Uterus (tissue), 2 donors: ENCODE measurements at regions not wholly inside any gene's neighbourhood (a gene's known extent, or its start where the extent isn't known, plus 50 kb on each side); places are given as distances from the start of the nearest gene placed in this dataset.

Experiments
- CTCF ChIP-seq, 4 experiments: fragments of 200-600 bp in 2 of 4; fragments of 450-650 bp in 2 of 4; sonication (generic) in 2 of 4; IDR thresholded peaks; one replicate each; pipeline ENCODE4 v1.5.1; 2016 to 2019; ENCODE audit warnings: antibody characterized with exemption in 4 of 4, mild to moderate bottlenecking in 2 of 4, moderate library complexity in 1 of 4
- POLR2A ChIP-seq, 2 donors: fragments of 450-650 bp; IDR thresholded peaks; one replicate each; pipeline ENCODE4 v1.6.1; 2016; ENCODE audit warnings: antibody characterized with exemption in 2 of 2, mild to moderate bottlenecking in 1 of 2, moderate library complexity in 1 of 2

DNA sequence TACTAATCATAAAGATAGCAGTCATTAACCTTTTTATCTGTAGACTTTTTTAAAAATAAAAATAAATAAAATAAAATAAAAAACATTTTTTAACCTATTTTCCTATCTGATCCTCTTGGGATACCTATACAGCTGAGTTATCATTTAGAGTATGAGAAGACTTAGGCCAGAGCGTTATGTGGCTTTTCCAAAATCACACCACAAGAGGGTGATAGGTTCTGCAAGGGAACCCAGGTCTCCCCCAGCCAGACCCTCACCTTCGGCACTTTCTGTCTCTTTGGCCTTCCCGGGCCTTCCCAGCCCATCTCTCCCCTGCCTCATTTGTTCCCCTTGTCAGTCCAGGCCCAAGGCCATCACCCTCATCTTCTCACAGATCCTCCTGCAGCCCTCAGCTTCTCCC is 311.7 kb downstream of the SMAD2 start:
- TF ChIP-seq CTCF (IDR thresholded peaks at IDR 0.05): no peak
- no peak for TF ChIP-seq POLR2A (IDR thresholded peaks at IDR 0.05)
